Hepatocyte (in vitro differentiated cells): ENCODE measurements at regions not wholly inside any gene's neighbourhood (a gene's known extent, or its start where the extent isn't known, plus 50 kb on each side); places are given as distances from the start of the nearest gene placed in this dataset.

ENCODE experiments used
- DNase-seq: peaks from one replicate; pipeline ENCODE4 v3.0.0-alpha.2; 2016; ENCODE audit warnings: low spot score
- H2AFZ ChIP-seq: fragments of 200-600 bp; sonication (generic); 2 replicates; pipeline ENCODE4 v1.6.0; 2016; ENCODE audit warnings: antibody characterized with exemption, mild to moderate bottlenecking
- H3K27ac ChIP-seq: fragments of 200-600 bp; sonication (generic); 2 replicates; pipeline ENCODE4 v1.5.1; 2016; ENCODE audit warnings: mild to moderate bottlenecking
- H3K27me3 ChIP-seq: fragments of 200-600 bp; sonication (generic); 2 replicates; pipeline ENCODE4 v1.6.1; 2016
- H3K36me3 ChIP-seq: fragments of 200-600 bp; sonication (generic); replicated peaks from 2 replicates; pipeline ENCODE4 v1.5.1; 2016; ENCODE audit warnings: low read depth; ENCODE audit not compliant: insufficient read depth
- H3K4me1 ChIP-seq: fragments of 200-600 bp; sonication (generic); 2 replicates; pipeline ENCODE4 v1.5.1; 2016; ENCODE audit warnings: mild to moderate bottlenecking, moderate library complexity; ENCODE audit not compliant: insufficient read depth
- H3K4me2 ChIP-seq: fragments of 200-600 bp; sonication (generic); 2 replicates; pipeline ENCODE4 v1.6.0; 2016
- H3K4me3 ChIP-seq: fragments of 200-600 bp; sonication (generic); 2 replicates; pipeline ENCODE4 v1.5.1; 2016; ENCODE audit warnings: mild to moderate bottlenecking
- H3K79me2 ChIP-seq: fragments of 200-600 bp; sonication (generic); 2 replicates; pipeline ENCODE4 v1.6.0; 2017; ENCODE audit warnings: mild to moderate bottlenecking
- H3K9me2 ChIP-seq: fragments of 200-600 bp; sonication (generic); replicated peaks from 2 replicates; pipeline ENCODE4 v1.6.0; 2017; ENCODE audit warnings: mild to moderate bottlenecking; ENCODE audit not compliant: insufficient read depth
- H3K9me3 ChIP-seq: fragments of 200-600 bp; sonication (generic); 2 replicates; pipeline ENCODE4 v1.5.1; 2016; ENCODE audit warnings: low read depth, mild to moderate bottlenecking
- H4K20me1 ChIP-seq: fragments of 200-600 bp; sonication (generic); 2 replicates; pipeline ENCODE4 v1.6.0; 2016; ENCODE audit warnings: mild to moderate bottlenecking; ENCODE audit not compliant: insufficient read depth, poor library complexity, severe bottlenecking
- EZH2 ChIP-seq: fragments of 200-600 bp; sonication (generic); IDR thresholded peaks from 2 replicates; pipeline ENCODE4 v1.6.1; 2016; ENCODE audit warnings: antibody characterized with exemption, mild to moderate bottlenecking, borderline replicate concordance
- EZH2phosphoT487 ChIP-seq: fragments of 200-600 bp; sonication (generic); IDR thresholded peaks from one replicate; pipeline ENCODE4 v1.6.1; 2018; ENCODE audit warnings: antibody characterized with exemption, mild to moderate bottlenecking, low read depth, moderate library complexity; ENCODE audit not compliant: unreplicated experiment, severe bottlenecking
- WGBS: methylation state at CpG from one replicate; pipeline ENCODE4 v1.1.6; 2016; ENCODE audit warnings: low lambda C conversion rate; ENCODE audit errors: missing lambda C conversion rate; 5-methylcytosine and 5-hydroxymethylcytosine counted together
- TF ChIP-seq, protein P1 (sequence below): fragments of 200-600 bp; sonication (generic); IDR thresholded peaks from 2 replicates; pipeline ENCODE4 v1.5.1; 2016; ENCODE audit warnings: antibody characterized with exemption, mild to moderate bottlenecking; ENCODE audit not compliant: poor library complexity

DNA sequence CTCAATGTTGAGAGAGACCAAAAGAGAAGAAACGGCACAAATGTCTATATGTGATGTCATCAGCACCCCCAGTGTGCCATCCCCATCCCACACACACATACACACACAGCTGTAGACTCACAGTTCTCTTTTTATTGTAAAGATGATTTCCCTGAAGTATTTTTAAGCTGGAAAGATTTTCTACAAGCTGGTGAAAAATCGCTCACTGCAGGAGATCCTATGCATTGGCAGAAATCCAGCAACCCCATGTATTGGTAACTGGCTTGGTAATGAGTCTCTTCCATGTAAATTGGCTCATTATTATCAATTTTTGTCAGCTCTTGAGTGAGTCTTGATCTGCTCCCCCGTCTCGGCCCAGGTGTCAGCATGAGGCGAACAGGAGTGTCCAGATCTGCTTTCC, 107.1 kb upstream of the UQCRFS1 start:
- H3K27ac ChIP-seq: no peak overlapping the region
- no peaks in the 10 kb centered on the region for H3K4me1 ChIP-seq
- H3K4me3 ChIP-seq: no peak overlapping the region
- H3K27me3 ChIP-seq: no peaks in the 10 kb centered on the region
- no peaks in the 10 kb centered on the region for H3K79me2 ChIP-seq
- no peak overlapping the region for H2AFZ ChIP-seq
- H3K9me3 ChIP-seq: no peaks in the 10 kb centered on the region
- 74% methylated on average over 5 of the region's 5 CpGs for WGBS
- H3K9me2 ChIP-seq: no peaks in the 10 kb centered on the region
- H3K4me2 ChIP-seq: no peak overlapping the region
- H3K36me3 ChIP-seq: no peaks in the 10 kb centered on the region
- TF ChIP-seq, protein P1, sequence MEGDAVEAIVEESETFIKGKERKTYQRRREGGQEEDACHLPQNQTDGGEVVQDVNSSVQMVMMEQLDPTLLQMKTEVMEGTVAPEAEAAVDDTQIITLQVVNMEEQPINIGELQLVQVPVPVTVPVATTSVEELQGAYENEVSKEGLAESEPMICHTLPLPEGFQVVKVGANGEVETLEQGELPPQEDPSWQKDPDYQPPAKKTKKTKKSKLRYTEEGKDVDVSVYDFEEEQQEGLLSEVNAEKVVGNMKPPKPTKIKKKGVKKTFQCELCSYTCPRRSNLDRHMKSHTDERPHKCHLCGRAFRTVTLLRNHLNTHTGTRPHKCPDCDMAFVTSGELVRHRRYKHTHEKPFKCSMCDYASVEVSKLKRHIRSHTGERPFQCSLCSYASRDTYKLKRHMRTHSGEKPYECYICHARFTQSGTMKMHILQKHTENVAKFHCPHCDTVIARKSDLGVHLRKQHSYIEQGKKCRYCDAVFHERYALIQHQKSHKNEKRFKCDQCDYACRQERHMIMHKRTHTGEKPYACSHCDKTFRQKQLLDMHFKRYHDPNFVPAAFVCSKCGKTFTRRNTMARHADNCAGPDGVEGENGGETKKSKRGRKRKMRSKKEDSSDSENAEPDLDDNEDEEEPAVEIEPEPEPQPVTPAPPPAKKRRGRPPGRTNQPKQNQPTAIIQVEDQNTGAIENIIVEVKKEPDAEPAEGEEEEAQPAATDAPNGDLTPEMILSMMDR: no peak
- TF ChIP-seq EZH2 (no peak), EZH2phosphoT487 (no peak)
- no peaks in the 10 kb centered on the region for H4K20me1 ChIP-seq
- DNase-seq: no peak

DNA sequence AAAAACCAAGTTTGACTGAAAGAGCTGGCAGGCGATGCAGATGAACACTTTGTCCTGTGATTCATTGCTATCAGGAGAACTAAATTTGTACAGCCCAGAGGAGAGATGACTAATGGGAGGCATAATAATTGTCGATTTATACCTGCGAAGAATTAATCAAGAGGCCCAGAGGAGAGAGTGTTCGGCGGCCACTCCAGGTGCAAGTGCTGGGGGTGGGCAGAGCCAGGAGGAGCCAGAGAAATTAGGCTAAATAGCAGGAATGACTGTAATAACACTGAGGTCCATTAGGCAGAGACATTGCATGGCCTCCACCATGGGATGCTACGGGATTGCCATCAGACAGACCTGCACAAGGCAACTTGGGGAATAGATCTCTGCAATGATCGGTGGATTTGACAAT, 107.7 kb upstream of the UQCRFS1 start:
- Histone ChIP-seq H3K9me2 (no peaks in the 10 kb centered on the region), H3K9me3 (no peaks in the 10 kb centered on the region), H2AFZ (no peak overlapping the region), H3K4me1 (no peaks in the 10 kb centered on the region), H3K27ac (no peak overlapping the region), H3K27me3 (no peaks in the 10 kb centered on the region), H4K20me1 (no peaks in the 10 kb centered on the region), H3K79me2 (no peaks in the 10 kb centered on the region), H3K36me3 (no peaks in the 10 kb centered on the region), H3K4me3 (no peak overlapping the region), H3K4me2 (no peak overlapping the region)
- no peak for TF ChIP-seq EZH2
- TF ChIP-seq EZH2phosphoT487: no peak
- TF ChIP-seq, protein P1: no peak
- no peak for DNase-seq
- WGBS: 93% methylated on average over 7 of the region's 7 CpGs

GRCh38 chr19:29321116-29321515, 108.2 kb upstream of the UQCRFS1 start:
- H3K9me3 ChIP-seq: no peaks in the 10 kb centered on the region

More at GRCh38 chr19:29321116-29321515, 108.2 kb upstream of the UQCRFS1 start:
- TF ChIP-seq EZH2phosphoT487 (no peak), EZH2 (no peak)
- TF ChIP-seq, protein P1: no peak
- H3K9me2 ChIP-seq: no peaks in the 10 kb centered on the region
- no peak overlapping the region for H2AFZ ChIP-seq
- H4K20me1 ChIP-seq: no peaks in the 10 kb centered on the region
- 75% methylated on average over 1 of the region's 1 CpG for WGBS
- H3K4me2 ChIP-seq: no peak overlapping the region
- DNase-seq: no peak
- H3K4me3 ChIP-seq: no peak overlapping the region
- no peaks in the 10 kb centered on the region for H3K4me1 ChIP-seq
- no peak overlapping the region for H3K27ac ChIP-seq
- H3K27me3 ChIP-seq: no peaks in the 10 kb centered on the region
- H3K79me2 ChIP-seq: no peaks in the 10 kb centered on the region
- H3K36me3 ChIP-seq: no peaks in the 10 kb centered on the region
